ENCODE measurements at regions not wholly inside any gene's neighbourhood (a gene's known extent, or its start where the extent isn't known, plus 50 kb on each side); places are given as distances from the start of the nearest gene placed in this dataset.

DNA sequence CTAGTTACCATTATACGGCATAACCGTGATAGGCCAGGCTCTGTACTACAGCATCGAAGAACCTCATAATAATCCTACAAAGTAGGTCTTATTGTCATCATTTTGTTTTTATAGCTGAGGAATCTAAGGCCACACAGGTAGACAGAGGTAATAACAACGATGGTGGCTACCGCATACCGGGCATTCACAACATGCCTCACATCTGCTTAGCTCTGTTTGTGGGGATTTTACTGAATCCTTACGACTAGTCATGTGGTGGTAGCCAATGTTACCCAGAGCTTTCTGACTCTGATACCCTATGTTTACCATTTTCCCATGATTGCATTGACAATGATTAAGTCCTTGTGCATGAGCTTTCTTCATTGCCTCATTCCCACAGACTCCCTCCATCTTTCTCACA, 269.4 kb downstream of the TCF7L2 start:
- Mint-ChIP-seq H3K4me3 (ENCODE audit: unreplicated experiment) (no peak overlapping the region), H3K4me1 (ENCODE audit: unreplicated experiment) (peaks cover 14% of the 10 kb centered on the region), H3K9me3 (ENCODE audit: unreplicated experiment) (no peaks in the 10 kb centered on the region), H3K27ac (ENCODE audit: unreplicated experiment) (no peak overlapping the region), H3K36me3 (ENCODE audit: low read depth, unreplicated experiment) (no peaks in the 10 kb centered on the region), H3K27me3 (ENCODE audit: unreplicated experiment) (no peaks in the 10 kb centered on the region)
- no peak for DNase-seq (ENCODE audit: low spot score)
- TF ChIP-seq CTCF (IDR thresholded peaks at IDR 0.05; ENCODE audit: unreplicated experiment) = no peak

- H3K27me3 Mint-ChIP-seq (ENCODE audit: unreplicated experiment) = no peaks in the 10 kb centered on the region
- no peak overlapping the region for H3K27ac Mint-ChIP-seq (ENCODE audit: unreplicated experiment)
- TF ChIP-seq CTCF (IDR thresholded peaks at IDR 0.05; ENCODE audit: unreplicated experiment) = no peak
- H3K4me3 Mint-ChIP-seq (ENCODE audit: unreplicated experiment) = no peak overlapping the region
- peaks cover 14% of the 10 kb centered on the region for H3K4me1 Mint-ChIP-seq (ENCODE audit: unreplicated experiment)
- no peaks in the 10 kb centered on the region for H3K36me3 Mint-ChIP-seq (ENCODE audit: low read depth, unreplicated experiment)
- no peaks in the 10 kb centered on the region for H3K9me3 Mint-ChIP-seq (ENCODE audit: unreplicated experiment)
- no peak for DNase-seq (ENCODE audit: low spot score)
These were observed 271.7 kb downstream of the TCF7L2 start for GRCh38 chr10:113221756-113222168.

- Mint-ChIP-seq H3K4me1 (ENCODE audit: unreplicated experiment) (peaks cover 14% of the 10 kb centered on the region), H3K27ac (ENCODE audit: unreplicated experiment) (no peak overlapping the region), H3K9me3 (ENCODE audit: unreplicated experiment) (no peaks in the 10 kb centered on the region), H3K27me3 (ENCODE audit: unreplicated experiment) (no peaks in the 10 kb centered on the region), H3K36me3 (ENCODE audit: low read depth, unreplicated experiment) (no peaks in the 10 kb centered on the region), H3K4me3 (ENCODE audit: unreplicated experiment) (no peak overlapping the region)
- TF ChIP-seq CTCF (IDR thresholded peaks at IDR 0.05; ENCODE audit: unreplicated experiment) = no peak
- no peak for DNase-seq (ENCODE audit: low spot score)
These were observed 272.2 kb downstream of the TCF7L2 start for GRCh38 chr10:113222207-113222606.

DNA sequence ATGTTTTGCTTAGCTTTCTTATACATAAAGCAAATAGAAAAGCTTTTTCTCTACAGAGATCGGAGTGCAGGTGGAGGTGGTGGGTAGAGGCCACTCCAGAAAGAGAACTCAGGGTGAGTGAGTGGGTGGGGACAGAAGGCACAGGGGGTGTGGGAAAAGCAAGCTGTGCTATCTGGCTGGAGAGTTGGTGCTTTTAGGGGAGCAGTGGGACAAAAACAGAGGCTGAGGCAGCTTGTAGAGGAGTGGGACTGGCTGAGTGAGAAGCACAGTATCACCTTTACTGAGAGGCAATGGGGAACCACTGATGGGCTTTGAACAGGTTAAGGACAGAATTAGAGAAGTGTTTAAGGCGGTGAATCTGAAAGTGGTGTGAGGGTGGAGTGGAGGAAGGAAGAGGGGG, 275.3 kb downstream of the TCF7L2 start:
- DNase-seq (ENCODE audit: low spot score) = no peak
- peaks cover 14% of the 10 kb centered on the region for H3K4me1 Mint-ChIP-seq (ENCODE audit: unreplicated experiment)
- H3K4me3 Mint-ChIP-seq (ENCODE audit: unreplicated experiment) = no peak overlapping the region
- TF ChIP-seq CTCF (IDR thresholded peaks at IDR 0.05; ENCODE audit: unreplicated experiment) = no peak
- no peaks in the 10 kb centered on the region for H3K9me3 Mint-ChIP-seq (ENCODE audit: unreplicated experiment)
- no peak overlapping the region for H3K27ac Mint-ChIP-seq (ENCODE audit: unreplicated experiment)
- H3K36me3 Mint-ChIP-seq (ENCODE audit: low read depth, unreplicated experiment) = no peaks in the 10 kb centered on the region
- H3K27me3 Mint-ChIP-seq (ENCODE audit: unreplicated experiment) = no peaks in the 10 kb centered on the region

DNA sequence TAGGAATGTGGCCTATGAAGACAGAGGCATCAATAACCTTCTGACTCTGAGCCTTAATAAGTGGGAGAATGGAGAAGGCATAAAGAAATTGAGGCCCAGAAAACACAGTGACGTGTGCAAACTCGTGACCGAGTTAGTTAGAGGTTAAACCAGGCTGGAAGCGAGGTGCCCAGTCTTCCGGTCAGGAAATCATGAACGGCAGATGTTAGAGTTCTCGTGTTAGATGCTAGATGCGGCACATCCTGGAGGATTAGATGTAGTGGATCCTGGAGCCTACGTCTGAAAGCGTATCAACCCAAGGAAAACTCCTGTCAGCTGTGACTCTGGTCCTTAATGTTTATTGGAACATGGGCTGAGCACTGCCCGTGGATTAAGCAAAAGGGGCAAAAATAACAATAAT, 275.9 kb downstream of the TCF7L2 start:
- no peaks in the 10 kb centered on the region for H3K36me3 Mint-ChIP-seq (ENCODE audit: low read depth, unreplicated experiment)
- TF ChIP-seq CTCF (IDR thresholded peaks at IDR 0.05; ENCODE audit: unreplicated experiment) = no peak
- H3K4me1 Mint-ChIP-seq (ENCODE audit: unreplicated experiment) = peaks cover 14% of the 10 kb centered on the region
- H3K27ac Mint-ChIP-seq (ENCODE audit: unreplicated experiment) = no peak overlapping the region
- DNase-seq (ENCODE audit: low spot score) = no peak
- no peaks in the 10 kb centered on the region for H3K27me3 Mint-ChIP-seq (ENCODE audit: unreplicated experiment)
- H3K4me3 Mint-ChIP-seq (ENCODE audit: unreplicated experiment) = no peak overlapping the region
- no peaks in the 10 kb centered on the region for H3K9me3 Mint-ChIP-seq (ENCODE audit: unreplicated experiment)
